GM23338 (cell line): ENCODE measurements at regions not wholly inside any gene's neighbourhood (a gene's known extent, or its start where the extent isn't known, plus 50 kb on each side); places are given as distances from the start of the nearest gene placed in this dataset.

Experiments used
- ATAC-seq: fragments of 200-7000 bp; cut with Tn5 transposase; 3 replicates; pipeline ENCODE4 v1.9.1; 2020
- DNase-seq: peaks from one replicate; pipeline ENCODE4 v3.0.0-alpha.2; 2015; ENCODE audit warnings: low spot score
- H2AFZ ChIP-seq: fragments of 200-600 bp; sonication (generic); 2 replicates; pipeline ENCODE4 v1.8.0; 2016; ENCODE audit warnings: antibody characterized with exemption, mild to moderate bottlenecking, moderate library complexity
- H3F3A ChIP-seq: fragments of 200-600 bp; sonication (generic); replicated peaks from 2 replicates; pipeline ENCODE4 v1.8.0; 2017; ENCODE audit warnings: antibody characterized with exemption, mixed run types, low read depth
- H3K27ac ChIP-seq: fragments of 200-600 bp; sonication (generic); 2 replicates; pipeline ENCODE4 v1.6.1; 2016; ENCODE audit warnings: low read depth
- H3K27me3 ChIP-seq: fragments of 200-600 bp; sonication (generic); 2 replicates; pipeline ENCODE4 v1.8.0; 2016; ENCODE audit warnings: mild to moderate bottlenecking, mixed run types, moderate library complexity; ENCODE audit not compliant: insufficient read depth
- H3K36me3 ChIP-seq: fragments of 200-600 bp; sonication (generic); 2 replicates; pipeline ENCODE4 v1.8.0; 2016; ENCODE audit warnings: mild to moderate bottlenecking; ENCODE audit not compliant: insufficient read depth
- H3K4me1 ChIP-seq: fragments of 200-600 bp; sonication (generic); 2 replicates; pipeline ENCODE4 v1.8.0; 2016; ENCODE audit warnings: mild to moderate bottlenecking, moderate library complexity; ENCODE audit not compliant: insufficient read depth
- H3K4me2 ChIP-seq: fragments of 200-600 bp; sonication (generic); 2 replicates; pipeline ENCODE4 v1.7.1; 2017; ENCODE audit warnings: mixed run types
- H3K4me3 ChIP-seq: fragments of 200-600 bp; sonication (generic); 2 replicates; pipeline ENCODE4 v1.6.1; 2016; ENCODE audit warnings: mixed run types
- H3K79me2 ChIP-seq: fragments of 200-600 bp; sonication (generic); replicated peaks from 2 replicates; pipeline ENCODE4 v1.8.0; 2017; ENCODE audit warnings: mild to moderate bottlenecking; ENCODE audit not compliant: insufficient read depth
- H3K9me2 ChIP-seq: fragments of 200-600 bp; sonication (generic); 2 replicates; pipeline ENCODE4 v1.8.0; 2017; ENCODE audit not compliant: insufficient read depth
- H4K20me1 ChIP-seq: fragments of 200-600 bp; sonication (generic); replicated peaks from 2 replicates; pipeline ENCODE4 v1.8.0; 2017; ENCODE audit warnings: mild to moderate bottlenecking; ENCODE audit not compliant: insufficient read depth
- H3K27ac Mint-ChIP-seq: 2 replicates; pipeline ENCODE4 v1.8.0; 2020; ENCODE audit warnings: inconsistent platforms, mild to moderate bottlenecking, moderate library complexity, mixed read lengths
- H3K27me3 Mint-ChIP-seq: 3 replicates; pipeline ENCODE4 v1.8.0; 2022; ENCODE audit warnings: low read depth, mild to moderate bottlenecking, moderate library complexity, mixed read lengths, inconsistent platforms; ENCODE audit not compliant: insufficient read depth, poor library complexity
- H3K36me3 Mint-ChIP-seq: 3 replicates; pipeline ENCODE4 v1.8.0; 2021; ENCODE audit warnings: low read depth, mild to moderate bottlenecking, inconsistent platforms, moderate library complexity, mixed read lengths
- H3K4me1 Mint-ChIP-seq: 3 replicates; pipeline ENCODE4 v1.8.0; 2020; ENCODE audit warnings: mild to moderate bottlenecking, inconsistent platforms, mixed read lengths
- H3K4me3 Mint-ChIP-seq: 3 replicates; pipeline ENCODE4 v1.8.0; 2021; ENCODE audit warnings: moderate library complexity, mild to moderate bottlenecking, inconsistent platforms, mixed read lengths
- H3K9me3 Mint-ChIP-seq: 3 replicates; pipeline ENCODE4 v1.8.0; 2020; ENCODE audit warnings: moderate library complexity, mild to moderate bottlenecking, inconsistent platforms, mixed read lengths
- CREB1 ChIP-seq: fragments of 250-450 bp; sonication (Bioruptor Pico); IDR thresholded peaks from 2 replicates; pipeline ENCODE4 v1.5.0; 2020; ENCODE audit warnings: low read depth, mild to moderate bottlenecking, moderate library complexity
- ETS1 ChIP-seq: IDR thresholded peaks from 2 replicates; pipeline ENCODE4 v1.6.1; 2016; ENCODE audit warnings: antibody characterized with exemption
- EZH2 ChIP-seq: fragments of 200-600 bp; sonication (generic); IDR thresholded peaks from one replicate; pipeline ENCODE4 v1.8.0; 2017; ENCODE audit warnings: antibody characterized with exemption, mild to moderate bottlenecking, low read depth; ENCODE audit not compliant: unreplicated experiment
- EZH2phosphoT487 ChIP-seq: fragments of 200-600 bp; sonication (generic); IDR thresholded peaks from one replicate; pipeline ENCODE4 v1.8.1; 2018; ENCODE audit warnings: antibody characterized with exemption; ENCODE audit not compliant: unreplicated experiment
- JUNB ChIP-seq: IDR thresholded peaks from one replicate; pipeline ENCODE4 v1.6.1; 2016; ENCODE audit warnings: antibody characterized with exemption; ENCODE audit not compliant: unreplicated experiment
- NANOG ChIP-seq: IDR thresholded peaks from 2 replicates; pipeline ENCODE4 v1.6.1; 2016; ENCODE audit warnings: antibody characterized with exemption, borderline replicate concordance
- POLR2AphosphoS5 ChIP-seq: IDR thresholded peaks from 2 replicates; pipeline ENCODE4 v1.6.1; 2016; ENCODE audit warnings: antibody characterized with exemption, low read depth
- STAT1 ChIP-seq: IDR thresholded peaks from one replicate; pipeline ENCODE4 v1.6.1; 2016; ENCODE audit warnings: antibody characterized with exemption; ENCODE audit not compliant: unreplicated experiment
- ZNF114 ChIP-seq: fragments of 250-450 bp; sonication (Bioruptor Pico); IDR thresholded peaks from 2 replicates; pipeline ENCODE4 v1.5.0; 2020; ENCODE audit warnings: mild to moderate bottlenecking, moderate library complexity
- ZNF331 ChIP-seq: fragments of 250-450 bp; sonication (Bioruptor Pico); IDR thresholded peaks from 2 replicates; pipeline ENCODE4 v1.5.0; 2020; ENCODE audit warnings: low read depth, mild to moderate bottlenecking, moderate library complexity
- TF ChIP-seq, protein P1 (sequence below): fragments of 250-450 bp; sonication (Bioruptor Pico); IDR thresholded peaks from 2 replicates; pipeline ENCODE4 v1.5.0; 2020; ENCODE audit warnings: mild to moderate bottlenecking, moderate library complexity
- TF ChIP-seq, protein P2 (sequence below): IDR thresholded peaks from one replicate; pipeline ENCODE4 v1.6.1; 2018; ENCODE audit warnings: antibody characterized with exemption; ENCODE audit not compliant: unreplicated experiment
- TF ChIP-seq, protein P3 (sequence below), 2 experiments: fragments of 200-600 bp in 1 of 2; sonication (generic) in 1 of 2; conservative IDR thresholded peaks; 2 replicates each; pipeline versions ENCODE4 v1.5.1 to v1.6.1; 2016 to 2017; ENCODE audit warnings: antibody characterized with exemption in 2 of 2, low read depth in 2 of 2, mild to moderate bottlenecking in 2 of 2, moderate library complexity in 1 of 2

GRCh38 chr5:82894716-82895115, 182.5 kb downstream of the TMEM167A start:
- H3K4me1 Mint-ChIP-seq = peaks cover 6% of the 10 kb centered on the region; the same call in 1 of the 3 replicates
- Histone ChIP-seq H3K79me2 (no peaks in the 10 kb centered on the region), H3K4me3 (no peak overlapping the region), H3K36me3 (no peaks in the 10 kb centered on the region), H4K20me1 (no peaks in the 10 kb centered on the region), H3K9me2 (no peaks in the 10 kb centered on the region; the same call in 1 of the 2 replicates), H3K4me2 (no peak overlapping the region), H3F3A (no peaks in the 10 kb centered on the region), H3K27ac (no peak overlapping the region), H3K27me3 (no peaks in the 10 kb centered on the region), H2AFZ (no peak overlapping the region), H3K4me1 (no peaks in the 10 kb centered on the region)
- H3K4me3 Mint-ChIP-seq = no peak overlapping the region
- DNase-seq (no peak), ATAC-seq (no peak)
- 0 out of 2 replicates have a peak overlapping the region, but pooled peaks have one; percentile 6 for H3K27ac Mint-ChIP-seq
- TF ChIP-seq, protein P1, sequence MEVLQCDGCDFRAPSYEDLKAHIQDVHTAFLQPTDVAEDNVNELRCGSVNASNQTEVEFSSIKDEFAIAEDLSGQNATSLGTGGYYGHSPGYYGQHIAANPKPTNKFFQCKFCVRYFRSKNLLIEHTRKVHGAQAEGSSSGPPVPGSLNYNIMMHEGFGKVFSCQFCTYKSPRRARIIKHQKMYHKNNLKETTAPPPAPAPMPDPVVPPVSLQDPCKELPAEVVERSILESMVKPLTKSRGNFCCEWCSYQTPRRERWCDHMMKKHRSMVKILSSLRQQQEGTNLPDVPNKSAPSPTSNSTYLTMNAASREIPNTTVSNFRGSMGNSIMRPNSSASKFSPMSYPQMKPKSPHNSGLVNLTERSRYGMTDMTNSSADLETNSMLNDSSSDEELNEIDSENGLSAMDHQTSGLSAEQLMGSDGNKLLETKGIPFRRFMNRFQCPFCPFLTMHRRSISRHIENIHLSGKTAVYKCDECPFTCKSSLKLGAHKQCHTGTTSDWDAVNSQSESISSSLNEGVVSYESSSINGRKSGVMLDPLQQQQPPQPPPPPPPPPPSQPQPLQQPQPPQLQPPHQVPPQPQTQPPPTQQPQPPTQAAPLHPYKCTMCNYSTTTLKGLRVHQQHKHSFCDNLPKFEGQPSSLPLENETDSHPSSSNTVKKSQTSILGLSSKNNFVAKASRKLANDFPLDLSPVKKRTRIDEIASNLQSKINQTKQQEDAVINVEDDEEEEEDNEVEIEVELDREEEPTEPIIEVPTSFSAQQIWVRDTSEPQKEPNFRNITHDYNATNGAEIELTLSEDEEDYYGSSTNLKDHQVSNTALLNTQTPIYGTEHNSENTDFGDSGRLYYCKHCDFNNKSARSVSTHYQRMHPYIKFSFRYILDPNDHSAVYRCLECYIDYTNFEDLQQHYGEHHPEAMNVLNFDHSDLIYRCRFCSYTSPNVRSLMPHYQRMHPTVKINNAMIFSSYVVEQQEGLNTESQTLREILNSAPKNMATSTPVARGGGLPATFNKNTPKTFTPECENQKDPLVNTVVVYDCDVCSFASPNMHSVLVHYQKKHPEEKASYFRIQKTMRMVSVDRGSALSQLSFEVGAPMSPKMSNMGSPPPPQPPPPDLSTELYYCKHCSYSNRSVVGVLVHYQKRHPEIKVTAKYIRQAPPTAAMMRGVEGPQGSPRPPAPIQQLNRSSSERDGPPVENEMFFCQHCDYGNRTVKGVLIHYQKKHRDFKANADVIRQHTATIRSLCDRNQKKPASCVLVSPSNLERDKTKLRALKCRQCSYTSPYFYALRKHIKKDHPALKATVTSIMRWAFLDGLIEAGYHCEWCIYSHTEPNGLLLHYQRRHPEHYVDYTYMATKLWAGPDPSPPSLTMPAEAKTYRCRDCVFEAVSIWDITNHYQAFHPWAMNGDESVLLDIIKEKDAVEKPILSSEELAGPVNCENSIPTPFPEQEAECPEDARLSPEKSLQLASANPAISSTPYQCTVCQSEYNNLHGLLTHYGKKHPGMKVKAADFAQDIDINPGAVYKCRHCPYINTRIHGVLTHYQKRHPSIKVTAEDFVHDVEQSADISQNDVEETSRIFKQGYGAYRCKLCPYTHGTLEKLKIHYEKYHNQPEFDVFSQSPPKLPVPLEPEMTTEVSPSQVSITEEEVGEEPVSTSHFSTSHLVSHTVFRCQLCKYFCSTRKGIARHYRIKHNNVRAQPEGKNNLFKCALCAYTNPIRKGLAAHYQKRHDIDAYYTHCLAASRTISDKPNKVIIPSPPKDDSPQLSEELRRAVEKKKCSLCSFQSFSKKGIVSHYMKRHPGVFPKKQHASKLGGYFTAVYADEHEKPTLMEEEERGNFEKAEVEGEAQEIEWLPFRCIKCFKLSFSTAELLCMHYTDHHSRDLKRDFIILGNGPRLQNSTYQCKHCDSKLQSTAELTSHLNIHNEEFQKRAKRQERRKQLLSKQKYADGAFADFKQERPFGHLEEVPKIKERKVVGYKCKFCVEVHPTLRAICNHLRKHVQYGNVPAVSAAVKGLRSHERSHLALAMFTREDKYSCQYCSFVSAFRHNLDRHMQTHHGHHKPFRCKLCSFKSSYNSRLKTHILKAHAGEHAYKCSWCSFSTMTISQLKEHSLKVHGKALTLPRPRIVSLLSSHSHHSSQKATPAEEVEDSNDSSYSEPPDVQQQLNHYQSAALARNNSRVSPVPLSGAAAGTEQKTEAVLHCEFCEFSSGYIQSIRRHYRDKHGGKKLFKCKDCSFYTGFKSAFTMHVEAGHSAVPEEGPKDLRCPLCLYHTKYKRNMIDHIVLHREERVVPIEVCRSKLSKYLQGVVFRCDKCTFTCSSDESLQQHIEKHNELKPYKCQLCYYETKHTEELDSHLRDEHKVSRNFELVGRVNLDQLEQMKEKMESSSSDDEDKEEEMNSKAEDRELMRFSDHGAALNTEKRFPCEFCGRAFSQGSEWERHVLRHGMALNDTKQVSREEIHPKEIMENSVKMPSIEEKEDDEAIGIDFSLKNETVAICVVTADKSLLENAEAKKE (CRISPR knock-in tag) = no peak
- TF ChIP-seq, protein P2, sequence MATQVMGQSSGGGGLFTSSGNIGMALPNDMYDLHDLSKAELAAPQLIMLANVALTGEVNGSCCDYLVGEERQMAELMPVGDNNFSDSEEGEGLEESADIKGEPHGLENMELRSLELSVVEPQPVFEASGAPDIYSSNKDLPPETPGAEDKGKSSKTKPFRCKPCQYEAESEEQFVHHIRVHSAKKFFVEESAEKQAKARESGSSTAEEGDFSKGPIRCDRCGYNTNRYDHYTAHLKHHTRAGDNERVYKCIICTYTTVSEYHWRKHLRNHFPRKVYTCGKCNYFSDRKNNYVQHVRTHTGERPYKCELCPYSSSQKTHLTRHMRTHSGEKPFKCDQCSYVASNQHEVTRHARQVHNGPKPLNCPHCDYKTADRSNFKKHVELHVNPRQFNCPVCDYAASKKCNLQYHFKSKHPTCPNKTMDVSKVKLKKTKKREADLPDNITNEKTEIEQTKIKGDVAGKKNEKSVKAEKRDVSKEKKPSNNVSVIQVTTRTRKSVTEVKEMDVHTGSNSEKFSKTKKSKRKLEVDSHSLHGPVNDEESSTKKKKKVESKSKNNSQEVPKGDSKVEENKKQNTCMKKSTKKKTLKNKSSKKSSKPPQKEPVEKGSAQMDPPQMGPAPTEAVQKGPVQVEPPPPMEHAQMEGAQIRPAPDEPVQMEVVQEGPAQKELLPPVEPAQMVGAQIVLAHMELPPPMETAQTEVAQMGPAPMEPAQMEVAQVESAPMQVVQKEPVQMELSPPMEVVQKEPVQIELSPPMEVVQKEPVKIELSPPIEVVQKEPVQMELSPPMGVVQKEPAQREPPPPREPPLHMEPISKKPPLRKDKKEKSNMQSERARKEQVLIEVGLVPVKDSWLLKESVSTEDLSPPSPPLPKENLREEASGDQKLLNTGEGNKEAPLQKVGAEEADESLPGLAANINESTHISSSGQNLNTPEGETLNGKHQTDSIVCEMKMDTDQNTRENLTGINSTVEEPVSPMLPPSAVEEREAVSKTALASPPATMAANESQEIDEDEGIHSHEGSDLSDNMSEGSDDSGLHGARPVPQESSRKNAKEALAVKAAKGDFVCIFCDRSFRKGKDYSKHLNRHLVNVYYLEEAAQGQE = no peak
- TF ChIP-seq, protein P3, sequence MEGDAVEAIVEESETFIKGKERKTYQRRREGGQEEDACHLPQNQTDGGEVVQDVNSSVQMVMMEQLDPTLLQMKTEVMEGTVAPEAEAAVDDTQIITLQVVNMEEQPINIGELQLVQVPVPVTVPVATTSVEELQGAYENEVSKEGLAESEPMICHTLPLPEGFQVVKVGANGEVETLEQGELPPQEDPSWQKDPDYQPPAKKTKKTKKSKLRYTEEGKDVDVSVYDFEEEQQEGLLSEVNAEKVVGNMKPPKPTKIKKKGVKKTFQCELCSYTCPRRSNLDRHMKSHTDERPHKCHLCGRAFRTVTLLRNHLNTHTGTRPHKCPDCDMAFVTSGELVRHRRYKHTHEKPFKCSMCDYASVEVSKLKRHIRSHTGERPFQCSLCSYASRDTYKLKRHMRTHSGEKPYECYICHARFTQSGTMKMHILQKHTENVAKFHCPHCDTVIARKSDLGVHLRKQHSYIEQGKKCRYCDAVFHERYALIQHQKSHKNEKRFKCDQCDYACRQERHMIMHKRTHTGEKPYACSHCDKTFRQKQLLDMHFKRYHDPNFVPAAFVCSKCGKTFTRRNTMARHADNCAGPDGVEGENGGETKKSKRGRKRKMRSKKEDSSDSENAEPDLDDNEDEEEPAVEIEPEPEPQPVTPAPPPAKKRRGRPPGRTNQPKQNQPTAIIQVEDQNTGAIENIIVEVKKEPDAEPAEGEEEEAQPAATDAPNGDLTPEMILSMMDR (conservative IDR thresholded peaks at IDR 0.05; ENCODE audit: low read depth in 2 of 2) = no peak
- TF ChIP-seq EZH2 = no peak
- no peak for TF ChIP-seq CREB1
- TF ChIP-seq EZH2phosphoT487 = no peak
- TF ChIP-seq NANOG = no peak
- no peak for TF ChIP-seq POLR2AphosphoS5
- TF ChIP-seq JUNB = no peak
- TF ChIP-seq ETS1 = no peak
- TF ChIP-seq ZNF331 = no peak
- no peak for TF ChIP-seq ZNF114 (CRISPR knock-in tag)
- TF ChIP-seq STAT1 = no peak
- H3K9me3 Mint-ChIP-seq = peaks cover 3% of the 10 kb centered on the region; the same call in 2 of the 3 replicates
- peaks cover 1% of the 10 kb centered on the region for H3K27me3 Mint-ChIP-seq
- peaks cover 2% of the 10 kb centered on the region; the same call in 1 of the 3 replicates for H3K36me3 Mint-ChIP-seq
